GM11168 (cell line): ENCODE measurements at regions not wholly inside any gene's neighbourhood (a gene's known extent, or its start where the extent isn't known, plus 50 kb on each side); places are given as distances from the start of the nearest gene placed in this dataset.

Experiments
- in situ Hi-C: fragments of 300-500 bp; cut with MboI; formaldehyde crosslinking; loops from one replicate; pipeline ENCODE4 v1.12.0; 2022; ENCODE audit warnings: low sequenced_read_pairs; ENCODE audit not compliant: unreplicated experiment

- in situ Hi-C loops = no loop called here
These were observed 121.0 kb upstream of the RPS23 start for GRCh38 chr5:82399111-82399510.

- in situ Hi-C loops = no loop called here
These were observed 119.7 kb upstream of the RPS23 start for GRCh38 chr5:82397741-82398320.

GRCh38 chr5:82396871-82397514 lies 118.8 kb upstream of the RPS23 start:
- in situ Hi-C loops = no loop called here

- in situ Hi-C loops = no loop called here
These were observed 118.2 kb upstream of the RPS23 start for GRCh38 chr5:82396396-82396795.

GRCh38 chr5:82393951-82394350 lies 115.8 kb upstream of the RPS23 start:
- in situ Hi-C loops = no loop called here

- in situ Hi-C loops = no loop called here
These were observed 111.9 kb upstream of the RPS23 start for GRCh38 chr5:82390088-82390487.

GRCh38 chr5:82389347-82389746 lies 111.2 kb upstream of the RPS23 start:
- in situ Hi-C loops = no loop called here

- in situ Hi-C loops = no loop called here
These were observed 110.0 kb upstream of the RPS23 start for GRCh38 chr5:82388181-82388580.

- in situ Hi-C loops = no loop called here
These were observed 109.6 kb upstream of the RPS23 start for GRCh38 chr5:82387819-82388166.

- in situ Hi-C loops = no loop called here
These were observed 109.1 kb upstream of the RPS23 start for GRCh38 chr5:82387001-82387818.

- in situ Hi-C loops = no loop called here
These were observed 108.4 kb upstream of the RPS23 start for GRCh38 chr5:82386576-82386975.

GRCh38 chr5:82384034-82384750 lies 106.0 kb upstream of the RPS23 start:
- in situ Hi-C loops = no loop called here

GRCh38 chr5:82381591-82381990 lies 103.4 kb upstream of the RPS23 start:
- in situ Hi-C loops = no loop called here

- in situ Hi-C loops = no loop called here
These were observed 98.2 kb upstream of the RPS23 start for GRCh38 chr5:82376307-82376706.

- in situ Hi-C loops = no loop called here
These were observed 97.5 kb upstream of the RPS23 start for GRCh38 chr5:82375488-82376244.

- in situ Hi-C loops = loop anchor here (25.0 kb wide), 2 partner anchors 413 to 1063 kb away; no protein-coding TSS in a partner anchor
These were observed 96.5 kb upstream of the RPS23 start for GRCh38 chr5:82374637-82375036.

GRCh38 chr5:82367930-82368329 lies 89.8 kb upstream of the RPS23 start:
- in situ Hi-C loops = loop anchor here (25.0 kb wide), 2 partner anchors 419 to 1069 kb away; no protein-coding TSS in a partner anchor

- in situ Hi-C loops = loop anchor here (25.0 kb wide), 2 partner anchors 422 to 1072 kb away; no protein-coding TSS in a partner anchor
These were observed 87.6 kb upstream of the RPS23 start for GRCh38 chr5:82365744-82366228.

- in situ Hi-C loops = loop anchor here (25.0 kb wide), 2 partner anchors 422 to 1072 kb away; no protein-coding TSS in a partner anchor
These were observed 86.9 kb upstream of the RPS23 start for GRCh38 chr5:82365026-82365425.

GRCh38 chr5:82364497-82364896 lies 86.3 kb upstream of the RPS23 start:
- in situ Hi-C loops = loop anchor here (25.0 kb wide), 2 partner anchors 423 to 1073 kb away; no protein-coding TSS in a partner anchor
